ENCODE measurements at regions not wholly inside any gene's neighbourhood (a gene's known extent, or its start where the extent isn't known, plus 50 kb on each side); places are given as distances from the start of the nearest gene placed in this dataset.
"Not testable (repeated sequence)": the region's sequence is repeated elsewhere in the genome, so short reads cannot be mapped to it uniquely, and the experiment has no call there.

GRCh38 chr17:30657148-30657547 lies 167.3 kb downstream of the CRLF3 start:
- not testable (repeated sequence) for H3K27me3 ChIP-seq; H3K9me3 ChIP-seq; H3K4me3 ChIP-seq (ENCODE audit: low read depth in 1 of 2, low read length in 1 of 2); H3K27ac ChIP-seq; H3K4me1 ChIP-seq (ENCODE audit: control insufficient read depth in 1 of 2, insufficient read depth in 1 of 2, low read depth in 1 of 2, low read length in 1 of 2); H3K36me3 ChIP-seq

GRCh38 chr17:30653038-30653437 lies 171.5 kb downstream of the CRLF3 start:
- not testable (repeated sequence) for H3K4me3 ChIP-seq (ENCODE audit: low read depth in 1 of 2, low read length in 1 of 2); H3K36me3 ChIP-seq; H3K9me3 ChIP-seq; H3K27ac ChIP-seq; H3K27me3 ChIP-seq; H3K4me1 ChIP-seq (ENCODE audit: control insufficient read depth in 1 of 2, insufficient read depth in 1 of 2, low read depth in 1 of 2, low read length in 1 of 2)

DNA sequence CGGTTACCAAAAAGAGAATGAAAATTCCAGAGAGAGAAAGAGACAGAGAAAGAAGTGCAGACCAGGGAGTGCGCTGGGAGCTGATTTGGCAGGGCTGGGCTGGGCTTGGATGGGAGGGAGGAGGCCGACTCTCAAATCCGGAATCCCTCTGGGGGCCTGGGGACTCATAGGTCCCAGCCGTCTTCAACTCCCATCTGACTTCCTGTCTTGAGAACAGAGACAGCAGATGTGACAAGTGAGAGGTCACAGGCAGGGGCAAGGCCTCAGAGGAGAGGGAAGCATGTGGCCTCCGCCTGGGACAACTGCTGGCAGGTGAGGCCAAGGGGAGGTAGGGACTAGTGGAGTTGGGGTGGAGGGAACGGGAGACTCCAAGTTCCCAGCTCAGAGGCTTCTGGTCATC lies 172.9 kb downstream of the GOSR1 start:
- H3K4me3 ChIP-seq (ENCODE audit: low read depth in 1 of 2, low read length in 1 of 2); H3K36me3 ChIP-seq; H3K9me3 ChIP-seq; H3K4me1 ChIP-seq (ENCODE audit: control insufficient read depth in 1 of 2, insufficient read depth in 1 of 2, low read depth in 1 of 2, low read length in 1 of 2); H3K27me3 ChIP-seq; H3K27ac ChIP-seq: not testable (repeated sequence)

GRCh38 chr17:30648015-30648620 lies 170.9 kb downstream of the GOSR1 start:
- not testable (repeated sequence) for H3K27ac ChIP-seq; H3K4me3 ChIP-seq (ENCODE audit: low read depth in 1 of 2, low read length in 1 of 2); H3K4me1 ChIP-seq (ENCODE audit: control insufficient read depth in 1 of 2, insufficient read depth in 1 of 2, low read depth in 1 of 2, low read length in 1 of 2); H3K36me3 ChIP-seq; H3K27me3 ChIP-seq; H3K9me3 ChIP-seq

GRCh38 chr17:30645875-30646274 lies 168.7 kb downstream of the GOSR1 start:
- H3K27me3 ChIP-seq; H3K36me3 ChIP-seq; H3K4me3 ChIP-seq (ENCODE audit: low read depth in 1 of 2, low read length in 1 of 2); H3K27ac ChIP-seq; H3K4me1 ChIP-seq (ENCODE audit: control insufficient read depth in 1 of 2, insufficient read depth in 1 of 2, low read depth in 1 of 2, low read length in 1 of 2); H3K9me3 ChIP-seq: not testable (repeated sequence)

DNA sequence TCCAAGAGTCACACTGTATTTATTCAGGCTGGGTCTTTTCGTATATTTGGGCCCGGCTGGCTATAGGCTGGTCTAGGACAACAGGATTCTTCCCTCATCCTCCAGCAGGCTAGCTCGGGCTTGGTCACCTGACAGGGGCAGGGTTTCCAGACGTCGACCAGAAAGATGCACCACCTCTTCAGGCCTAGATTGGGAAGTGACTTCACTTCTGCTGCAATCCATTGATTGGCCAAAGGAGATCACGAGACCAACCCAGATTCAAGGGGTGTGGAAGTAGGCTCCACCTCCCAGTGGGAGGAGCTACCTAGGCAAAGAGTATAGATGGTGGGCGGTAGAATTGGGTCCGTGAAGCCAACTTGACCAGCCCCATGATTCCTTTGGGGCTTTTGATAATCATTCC lies 167.5 kb downstream of the GOSR1 start:
- not testable (repeated sequence) for H3K27me3 ChIP-seq; H3K4me1 ChIP-seq (ENCODE audit: control insufficient read depth in 1 of 2, insufficient read depth in 1 of 2, low read depth in 1 of 2, low read length in 1 of 2); H3K36me3 ChIP-seq; H3K4me3 ChIP-seq (ENCODE audit: low read depth in 1 of 2, low read length in 1 of 2); H3K9me3 ChIP-seq; H3K27ac ChIP-seq

DNA sequence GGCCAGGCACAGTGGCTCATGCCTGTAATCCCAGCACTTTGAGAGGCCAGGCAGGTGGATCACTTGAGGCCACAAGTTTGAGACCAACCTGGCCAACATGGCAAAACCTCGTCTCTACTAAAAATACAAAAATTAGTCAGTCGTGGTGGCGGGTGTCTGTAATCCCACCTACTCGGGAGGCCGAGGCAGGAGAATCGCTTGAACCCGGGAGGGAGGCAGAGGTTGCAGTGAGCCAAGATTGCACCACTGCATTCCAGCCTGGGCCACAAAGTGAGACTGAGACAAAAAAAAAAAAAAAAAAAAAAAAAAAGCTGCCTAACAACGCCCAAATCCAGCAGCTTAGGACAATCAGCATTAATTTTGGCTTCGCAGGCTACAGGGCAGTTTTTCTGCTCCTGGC lies 167.1 kb downstream of the GOSR1 start:
- H3K4me1 ChIP-seq (ENCODE audit: control insufficient read depth in 1 of 2, insufficient read depth in 1 of 2, low read depth in 1 of 2, low read length in 1 of 2); H3K36me3 ChIP-seq; H3K27ac ChIP-seq; H3K4me3 ChIP-seq (ENCODE audit: low read depth in 1 of 2, low read length in 1 of 2); H3K27me3 ChIP-seq; H3K9me3 ChIP-seq: not testable (repeated sequence)

DNA sequence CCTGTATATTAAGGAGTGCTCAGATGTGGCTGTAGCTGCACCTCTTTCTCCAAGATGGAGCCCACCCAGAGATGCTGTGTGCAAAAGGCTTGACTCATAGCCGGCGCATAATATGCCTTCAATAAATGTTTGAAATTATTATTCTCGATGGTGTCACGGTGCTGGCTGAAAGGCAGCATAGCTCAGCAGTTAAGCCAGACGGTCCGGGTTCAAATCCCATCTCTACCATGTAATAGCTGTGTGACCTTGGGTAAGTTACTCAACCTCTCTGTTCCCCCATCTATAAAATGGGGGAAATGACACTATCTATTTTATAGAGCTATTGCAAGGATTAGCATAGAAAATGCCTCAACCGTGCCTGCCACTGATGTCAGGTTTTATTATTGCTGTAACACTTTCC lies 164.2 kb downstream of the GOSR1 start:
- H3K4me1 ChIP-seq (ENCODE audit: control insufficient read depth in 1 of 2, insufficient read depth in 1 of 2, low read depth in 1 of 2, low read length in 1 of 2); H3K27me3 ChIP-seq; H3K4me3 ChIP-seq (ENCODE audit: low read depth in 1 of 2, low read length in 1 of 2); H3K27ac ChIP-seq; H3K9me3 ChIP-seq; H3K36me3 ChIP-seq: not testable (repeated sequence)

DNA sequence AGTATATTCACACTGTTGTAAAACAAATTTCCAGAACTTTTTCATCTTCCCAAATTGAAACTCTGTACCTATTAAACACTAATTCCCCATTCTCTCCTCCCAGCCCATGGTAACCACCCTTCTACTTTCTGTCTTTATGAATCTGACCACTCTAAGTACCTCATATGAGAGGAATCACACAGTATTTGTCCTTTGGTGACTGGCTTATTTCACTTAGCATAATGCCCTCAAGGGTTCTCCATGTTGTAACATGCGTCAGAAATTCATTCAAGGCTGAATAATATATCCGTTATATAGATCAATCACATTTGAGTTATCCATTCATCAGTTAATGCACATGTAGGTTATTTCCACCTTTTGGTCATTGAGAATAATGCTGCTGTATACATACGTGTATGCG lies 162.2 kb downstream of the GOSR1 start:
- H3K36me3 ChIP-seq; H3K4me1 ChIP-seq (ENCODE audit: control insufficient read depth in 1 of 2, insufficient read depth in 1 of 2, low read depth in 1 of 2, low read length in 1 of 2); H3K27ac ChIP-seq; H3K9me3 ChIP-seq; H3K27me3 ChIP-seq; H3K4me3 ChIP-seq (ENCODE audit: low read depth in 1 of 2, low read length in 1 of 2): not testable (repeated sequence)

DNA sequence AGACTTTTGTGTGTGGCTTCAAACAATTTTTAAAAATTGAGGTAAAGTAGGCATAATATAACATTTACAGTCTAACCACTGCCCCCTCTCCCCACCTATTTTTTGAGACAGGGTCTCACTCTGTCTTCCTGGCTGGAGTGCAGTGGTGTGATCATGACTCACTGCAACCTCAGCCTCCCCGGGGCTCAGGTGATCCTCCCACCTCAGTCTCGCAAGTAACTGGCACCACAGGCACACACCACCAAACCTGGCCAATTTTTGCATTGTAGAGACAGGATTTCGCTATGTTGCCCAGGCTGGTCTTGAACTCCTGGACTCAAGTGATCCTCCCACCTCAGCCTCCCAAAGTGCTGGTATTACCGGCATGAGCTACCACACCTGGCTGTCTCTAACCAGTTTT lies 161.8 kb downstream of the GOSR1 start:
- H3K4me3 ChIP-seq (ENCODE audit: low read depth in 1 of 2, low read length in 1 of 2); H3K9me3 ChIP-seq; H3K27ac ChIP-seq; H3K4me1 ChIP-seq (ENCODE audit: control insufficient read depth in 1 of 2, insufficient read depth in 1 of 2, low read depth in 1 of 2, low read length in 1 of 2); H3K36me3 ChIP-seq; H3K27me3 ChIP-seq: not testable (repeated sequence)

DNA sequence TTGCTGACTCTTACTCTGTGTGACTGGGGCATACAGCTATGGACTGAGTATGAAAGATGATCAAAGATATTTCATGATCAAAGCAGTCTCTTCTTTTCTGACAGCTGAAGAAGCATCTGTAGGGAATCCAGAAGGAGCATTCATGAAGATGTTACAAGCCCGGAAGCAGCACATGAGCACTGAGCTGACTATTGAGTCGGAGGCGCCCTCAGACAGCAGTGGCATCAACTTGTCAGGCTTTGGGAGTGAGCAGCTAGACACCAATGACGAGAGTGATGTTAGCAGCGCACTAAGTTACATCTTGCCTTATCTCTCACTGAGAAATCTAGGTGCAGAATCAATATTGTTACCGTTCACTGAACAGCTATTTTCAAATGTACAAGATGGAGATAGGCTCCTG lies 154.4 kb downstream of the GOSR1 start:
- H3K36me3 ChIP-seq = peaks cover 16% of the 10 kb centered on the region

DNA sequence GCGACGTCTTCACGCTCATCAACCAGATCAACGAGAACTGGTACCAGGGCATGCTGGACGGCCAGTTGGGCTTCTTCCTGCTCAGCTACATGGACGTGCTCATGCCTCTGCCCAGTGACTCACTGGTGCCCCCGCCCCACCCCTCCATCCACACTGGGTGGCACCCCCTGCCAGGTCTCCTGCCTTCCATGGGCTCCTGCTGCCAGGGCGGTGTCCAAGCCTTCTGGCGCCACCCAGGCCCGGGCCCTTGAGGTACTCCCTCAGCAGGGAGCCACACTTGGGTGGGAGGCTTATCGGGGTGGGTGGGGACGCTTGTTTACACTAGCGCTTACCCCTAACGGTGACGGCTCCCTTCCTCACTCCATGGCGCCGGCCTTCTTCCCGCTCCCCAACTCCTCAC lies 148.2 kb downstream of the GOSR1 start:
- not testable (repeated sequence) for H3K4me3 ChIP-seq (ENCODE audit: low read depth in 1 of 2, low read length in 1 of 2); H3K4me1 ChIP-seq (ENCODE audit: control insufficient read depth in 1 of 2, insufficient read depth in 1 of 2, low read depth in 1 of 2, low read length in 1 of 2); H3K27me3 ChIP-seq; H3K27ac ChIP-seq; H3K9me3 ChIP-seq
- peaks cover 14% of the 10 kb centered on the region for H3K36me3 ChIP-seq

More for the DNA sequence above, 154.4 kb downstream of the GOSR1 start:
- not testable (repeated sequence) for H3K9me3 ChIP-seq; H3K27ac ChIP-seq; H3K4me1 ChIP-seq (ENCODE audit: control insufficient read depth in 1 of 2, insufficient read depth in 1 of 2, low read depth in 1 of 2, low read length in 1 of 2); H3K4me3 ChIP-seq (ENCODE audit: low read depth in 1 of 2, low read length in 1 of 2); H3K27me3 ChIP-seq

DNA sequence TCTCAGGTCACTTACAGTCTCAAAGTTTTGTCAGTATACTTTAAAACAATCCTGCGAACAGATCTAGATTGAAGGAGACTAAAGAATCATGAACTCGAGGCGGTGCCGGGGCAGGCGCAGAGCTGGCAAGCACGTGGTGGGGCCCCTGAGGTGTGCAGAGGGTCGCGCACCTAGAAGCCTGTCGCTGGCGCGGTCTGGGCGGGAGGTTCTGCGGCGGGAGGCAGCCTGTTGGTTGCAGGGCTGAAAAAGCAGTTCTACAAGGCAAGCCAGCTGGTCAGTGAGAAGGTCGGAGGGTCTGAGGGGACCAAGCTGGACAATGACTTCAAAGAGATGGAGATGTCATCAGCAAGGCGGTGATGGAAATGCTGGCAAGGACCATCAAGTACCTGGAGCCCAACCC lies 147.0 kb downstream of the GOSR1 start:
- peaks cover 14% of the 10 kb centered on the region for H3K36me3 ChIP-seq
- H3K27me3 ChIP-seq; H3K4me1 ChIP-seq (ENCODE audit: control insufficient read depth in 1 of 2, insufficient read depth in 1 of 2, low read depth in 1 of 2, low read length in 1 of 2); H3K27ac ChIP-seq; H3K4me3 ChIP-seq (ENCODE audit: low read depth in 1 of 2, low read length in 1 of 2); H3K9me3 ChIP-seq: not testable (repeated sequence)

GRCh38 chr17:30609682-30610081 lies 132.5 kb downstream of the GOSR1 start:
- not testable (repeated sequence) for H3K27me3 ChIP-seq; H3K4me1 ChIP-seq (ENCODE audit: control insufficient read depth in 1 of 2, insufficient read depth in 1 of 2, low read depth in 1 of 2, low read length in 1 of 2); H3K9me3 ChIP-seq; H3K27ac ChIP-seq; H3K4me3 ChIP-seq (ENCODE audit: low read depth in 1 of 2, low read length in 1 of 2)
- peaks cover 11% of the 10 kb centered on the region for H3K36me3 ChIP-seq
